HG03060 (cell line): ENCODE measurements at regions not wholly inside any gene's neighbourhood (a gene's known extent, or its start where the extent isn't known, plus 50 kb on each side); places are given as distances from the start of the nearest gene placed in this dataset.

Experiments used
- ATAC-seq: cut with Tn5 transposase; IDR thresholded peaks from one replicate; pipeline ENCODE4 v1.9.1; 2021; ENCODE audit warnings: low read depth, moderate number of reproducible peaks; ENCODE audit not compliant: unreplicated experiment

DNA sequence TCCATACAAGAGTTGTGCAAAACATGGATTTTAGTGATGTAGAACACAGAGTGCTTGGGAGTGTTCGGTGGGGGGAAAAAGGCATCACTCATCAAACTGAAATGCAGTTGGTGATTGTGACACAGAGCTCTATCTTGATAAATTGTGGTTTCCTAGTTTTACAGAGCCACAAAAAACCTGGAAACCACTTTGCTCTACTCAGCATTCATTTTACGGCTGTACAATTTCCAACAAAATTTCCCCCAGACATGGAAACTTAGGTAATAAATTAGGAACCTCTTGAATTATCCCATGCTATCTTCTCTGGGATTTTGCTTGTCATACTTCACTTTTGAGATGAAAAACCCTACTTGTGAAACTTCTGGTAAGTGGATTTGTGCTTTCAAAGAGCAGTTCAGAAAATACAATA, 614.9 kb upstream of the FZD8 start:
- no peak for ATAC-seq

DNA sequence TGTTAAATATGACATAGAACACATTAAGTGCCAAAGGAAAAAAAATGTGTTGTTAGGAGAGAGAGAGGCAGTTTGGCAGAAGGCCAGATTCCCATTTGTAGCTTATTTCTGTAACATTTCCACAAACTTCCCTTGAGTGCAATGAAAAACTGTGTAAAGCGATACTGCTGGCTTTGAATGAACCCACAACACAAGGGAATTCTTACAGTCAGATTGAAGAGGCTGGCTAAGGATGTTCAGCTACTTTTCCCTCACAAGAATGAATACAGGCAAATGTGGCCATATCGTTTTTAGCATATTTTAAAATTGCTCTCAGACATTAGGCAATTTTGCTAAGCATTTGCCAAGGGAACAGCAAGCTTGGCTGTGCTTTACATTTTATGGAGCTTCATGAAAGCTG, 614.1 kb upstream of the FZD8 start:
- no peak for ATAC-seq

DNA sequence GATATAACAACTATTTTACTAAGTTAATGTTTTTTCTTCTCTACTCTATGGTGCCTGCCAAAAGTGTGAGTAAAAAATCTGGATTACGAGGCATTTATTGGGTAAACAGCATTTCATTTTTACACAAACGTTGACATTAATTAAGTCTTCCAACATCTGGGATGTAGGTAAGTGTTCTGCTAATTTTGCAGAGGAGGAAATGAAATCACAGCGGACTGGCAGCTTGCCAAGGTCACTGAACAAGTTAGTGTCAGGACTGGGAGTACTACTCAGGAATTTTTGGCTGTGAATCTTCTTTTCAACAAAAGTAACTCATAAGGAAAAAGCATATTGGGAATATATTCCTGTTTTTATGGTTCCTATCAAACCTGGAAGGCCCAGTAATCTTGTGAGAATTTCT, 612.1 kb upstream of the FZD8 start:
- ATAC-seq = no peak

DNA sequence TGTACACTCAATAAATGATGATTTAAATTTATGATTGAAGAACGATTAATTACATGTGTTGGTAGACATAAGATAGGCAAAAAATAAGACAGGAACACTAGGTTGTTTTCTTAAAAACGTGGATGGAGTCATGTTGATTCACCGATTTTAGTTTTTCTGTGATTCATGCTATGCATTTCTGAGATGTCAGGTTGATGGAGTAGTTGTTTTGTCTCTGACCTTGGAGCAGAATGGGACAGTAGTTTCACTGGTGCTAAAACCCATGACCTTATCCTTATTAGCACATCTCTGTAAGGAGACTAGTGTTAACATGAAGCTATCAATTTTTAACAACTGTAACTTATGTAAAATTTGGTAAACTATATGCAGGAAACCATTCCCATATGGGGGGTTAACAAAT, 611.6 kb upstream of the FZD8 start:
- ATAC-seq = no peak

DNA sequence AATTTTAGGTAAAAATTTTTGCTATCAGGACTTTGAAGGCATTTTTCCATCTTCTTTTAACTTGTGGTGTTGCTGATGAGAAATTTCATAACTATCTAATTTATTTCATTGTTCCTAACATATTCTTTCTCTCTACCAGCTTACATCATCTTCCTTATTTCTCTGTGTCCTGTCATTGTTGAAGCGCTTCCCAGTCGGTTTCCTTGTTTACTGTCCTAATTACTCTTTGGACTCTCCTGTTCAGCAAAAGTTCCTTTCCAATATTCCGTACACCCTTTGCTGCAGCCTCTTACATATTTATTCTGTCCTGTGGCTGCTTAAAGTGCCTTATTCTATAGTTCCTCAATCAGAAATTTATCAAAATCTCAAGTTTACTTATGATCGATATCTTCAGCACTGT, 609.0 kb upstream of the FZD8 start:
- no peak for ATAC-seq

DNA sequence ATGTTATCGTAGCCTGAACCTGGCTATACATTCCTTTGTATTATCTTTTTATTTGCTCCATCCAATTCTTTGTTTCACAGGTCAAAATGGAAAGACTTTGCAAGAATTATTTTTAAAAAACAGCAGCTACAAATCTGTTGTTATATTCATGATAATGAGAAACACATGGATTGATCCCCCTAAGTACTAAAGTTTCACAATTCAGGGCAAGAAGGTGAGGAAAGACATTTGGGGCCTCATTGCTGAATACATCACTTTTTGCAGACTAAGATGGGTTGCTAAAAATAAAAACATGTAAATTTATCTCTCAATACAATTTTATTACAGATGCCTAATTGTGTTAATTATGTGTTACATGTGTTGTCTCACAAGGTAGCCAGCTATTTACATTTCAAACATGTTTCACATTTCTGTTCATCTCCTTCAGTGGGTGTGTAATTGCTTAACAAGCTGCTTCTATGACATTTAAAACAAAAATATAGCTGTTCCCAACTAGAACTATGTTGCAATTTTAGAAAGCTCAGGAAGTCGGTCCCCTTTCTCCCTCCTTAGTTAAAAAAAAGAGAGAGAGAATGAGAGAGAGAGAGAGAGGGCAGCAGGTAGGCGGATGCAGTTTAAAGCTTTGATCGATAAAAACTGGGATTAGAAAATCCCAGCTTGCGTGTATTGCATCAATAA, 606.3 kb upstream of the FZD8 start:
- ATAC-seq = no peak

DNA sequence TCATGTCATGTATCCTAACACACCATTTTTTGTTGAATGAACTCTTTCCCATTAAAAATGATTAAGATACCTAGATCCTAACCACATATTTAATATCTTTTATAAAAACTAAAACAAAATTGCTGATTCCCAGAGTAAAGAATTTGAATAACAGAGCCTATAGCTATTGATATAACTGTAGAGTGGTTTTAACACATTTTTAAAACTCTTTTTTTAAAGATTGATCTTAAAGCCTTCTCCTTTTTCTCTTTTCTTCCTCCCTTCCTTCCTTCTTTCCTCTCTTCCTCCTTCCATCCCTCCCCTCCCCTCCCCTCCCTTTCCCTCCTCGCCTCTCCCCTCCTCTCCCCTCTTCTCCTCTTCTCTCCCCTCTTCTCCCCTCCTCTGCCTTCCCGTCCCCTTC, 605.4 kb upstream of the FZD8 start:
- no peak for ATAC-seq

DNA sequence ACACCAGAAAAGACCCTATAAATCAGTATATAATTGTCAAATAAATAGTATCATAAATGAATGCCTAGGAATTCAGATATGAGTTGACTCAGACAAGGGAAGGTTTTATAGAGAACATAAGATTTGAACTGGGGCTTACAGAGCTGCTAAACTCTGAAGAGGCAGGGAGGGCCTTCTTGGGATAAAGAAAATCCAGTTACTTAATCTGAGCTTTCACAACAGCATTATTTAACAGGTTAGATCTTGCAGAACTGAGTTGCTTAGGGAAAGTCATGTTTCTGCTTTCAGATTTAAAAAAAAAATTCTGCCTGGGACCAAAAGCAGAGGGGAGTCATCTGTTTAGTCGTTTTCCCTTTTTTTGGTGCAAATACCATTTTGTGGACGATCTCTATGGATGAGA, 594.8 kb upstream of the FZD8 start:
- no peak for ATAC-seq

DNA sequence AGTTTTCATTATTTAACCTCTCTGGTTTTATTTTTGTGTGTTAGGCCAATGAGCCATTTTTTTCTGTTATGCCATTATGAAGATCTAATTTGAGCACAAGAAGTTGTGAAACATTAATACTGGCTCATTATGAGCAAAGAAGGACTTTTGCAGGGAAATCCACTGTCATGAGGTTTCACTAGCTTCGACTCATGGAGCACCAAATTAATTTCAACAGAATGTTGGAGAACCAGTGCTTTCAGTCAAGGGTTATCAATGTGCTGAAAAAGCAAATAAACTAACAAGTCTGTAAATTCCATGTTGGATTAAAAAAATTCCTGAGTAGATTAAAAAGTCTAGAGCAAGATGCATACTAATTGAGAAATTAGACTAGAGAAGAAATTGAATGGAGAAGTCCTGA, 594.2 kb upstream of the FZD8 start:
- ATAC-seq = no peak

DNA sequence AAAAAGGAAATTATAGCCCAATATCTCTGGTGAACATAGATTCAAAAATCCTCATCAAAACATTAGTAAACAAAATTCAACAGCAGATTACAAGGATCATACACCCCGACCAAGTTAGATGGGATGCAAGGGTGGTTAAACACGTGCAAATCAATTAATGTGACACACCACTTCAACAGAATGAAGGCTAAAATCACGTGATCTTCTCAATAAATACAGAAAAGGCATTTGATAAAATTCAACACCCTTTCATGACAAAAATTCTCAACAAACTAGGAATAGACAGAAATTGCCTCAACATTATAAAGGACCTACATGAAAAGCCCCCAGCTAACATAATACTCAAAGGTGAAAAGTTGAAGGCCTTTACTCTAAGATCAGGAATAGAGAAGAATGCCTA, 590.8 kb upstream of the FZD8 start:
- ATAC-seq = no peak

DNA sequence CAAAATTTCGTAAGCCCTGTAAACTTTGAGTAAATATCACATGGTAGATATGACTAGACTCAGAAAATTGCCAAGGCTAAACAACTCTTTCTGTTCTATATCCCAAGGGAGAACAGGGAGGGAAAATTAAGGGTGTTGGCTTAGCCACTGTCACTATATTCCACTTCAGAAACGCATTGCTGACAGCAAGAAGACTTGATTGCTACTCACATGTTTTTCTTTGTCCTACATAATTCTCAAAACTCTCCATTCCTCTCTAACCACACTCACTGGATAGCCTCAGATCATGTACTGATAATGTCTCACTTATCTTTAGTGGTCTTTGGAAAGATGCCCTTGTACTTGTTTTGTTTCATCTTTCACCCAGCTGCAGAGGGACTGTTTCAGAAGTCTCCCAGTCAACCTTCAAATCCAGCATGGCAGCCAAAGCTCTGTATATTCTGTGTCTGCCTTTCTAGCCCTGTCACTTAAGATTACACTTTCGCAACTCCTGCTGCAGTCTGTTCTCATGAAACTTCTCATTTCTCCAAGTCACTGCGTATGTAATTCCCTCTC, 582.4 kb upstream of the FZD8 start:
- no peak for ATAC-seq

DNA sequence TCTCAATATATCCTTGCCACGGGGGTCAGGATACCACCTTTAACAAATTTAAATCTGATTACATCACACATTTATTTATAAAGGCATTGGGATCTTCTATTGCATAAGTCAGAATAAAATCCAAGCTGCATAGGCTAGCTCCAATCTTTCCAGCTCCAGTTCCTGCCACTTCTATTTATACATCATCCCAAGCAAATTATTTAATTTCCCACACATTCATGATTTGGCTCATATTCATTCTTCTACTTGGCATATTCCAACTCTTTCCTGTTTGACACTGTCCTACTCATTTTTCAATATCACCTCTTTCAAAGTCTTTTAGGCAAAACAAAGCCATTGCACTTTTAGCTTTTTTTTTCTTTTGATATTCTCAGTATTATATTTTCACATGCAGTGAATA, 579.0 kb upstream of the FZD8 start:
- no peak for ATAC-seq

DNA sequence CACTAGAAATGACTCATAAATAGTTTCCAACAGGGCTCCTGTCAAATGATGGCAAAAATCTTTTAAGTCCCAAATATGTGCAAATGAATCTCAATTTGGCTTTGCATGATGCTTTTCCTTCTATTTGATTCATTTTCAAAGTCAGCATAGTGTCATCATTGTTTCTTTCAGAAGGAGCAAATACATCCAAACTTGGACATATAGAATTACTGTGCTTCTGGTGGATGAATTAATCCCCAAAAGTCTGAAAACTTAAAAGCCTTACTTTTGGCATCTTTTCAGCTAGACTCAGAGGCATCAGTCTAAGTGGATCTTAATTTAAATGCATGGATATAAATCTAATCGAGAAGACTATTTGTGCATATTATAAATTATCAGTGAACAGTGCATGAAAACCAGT, 578.1 kb upstream of the FZD8 start:
- ATAC-seq = no peak

DNA sequence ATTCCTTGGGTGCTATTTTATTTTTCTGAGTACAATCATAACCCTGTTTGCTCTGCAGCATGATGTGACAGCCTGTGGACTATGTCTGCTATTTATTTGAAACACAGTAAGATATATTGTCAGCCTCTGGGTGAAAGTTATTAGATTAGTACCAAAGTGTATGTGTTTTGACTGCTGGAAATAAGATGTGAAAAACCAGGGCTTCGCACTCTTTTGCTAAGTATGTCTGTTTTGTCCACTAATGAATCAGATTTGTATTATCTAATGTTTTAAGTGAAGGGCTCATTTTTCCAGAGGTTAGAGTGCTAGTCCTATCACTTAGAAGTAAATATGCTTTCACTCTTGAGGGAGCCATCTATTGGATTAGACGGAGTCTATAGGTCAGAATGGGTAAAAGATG, 569.8 kb upstream of the FZD8 start:
- no peak for ATAC-seq

DNA sequence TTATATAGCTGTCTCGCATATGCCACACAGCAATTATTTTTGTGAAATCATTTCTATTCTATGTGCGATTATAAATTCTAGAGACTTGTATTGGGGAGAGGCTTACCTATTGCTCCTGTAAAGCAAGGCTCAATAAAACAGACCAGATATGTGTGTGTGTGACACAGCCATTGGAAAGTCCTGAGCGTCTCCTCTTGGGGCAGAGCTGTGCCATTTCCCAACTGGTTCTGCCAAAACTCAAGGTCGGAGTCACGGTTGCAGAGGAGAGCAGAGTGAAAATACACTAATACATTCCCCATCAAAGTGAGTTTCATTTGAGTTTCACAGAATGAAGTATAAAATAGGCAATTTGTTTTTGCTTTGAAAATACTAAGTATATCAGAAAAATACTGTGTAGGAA, 567.4 kb upstream of the FZD8 start:
- no peak for ATAC-seq

DNA sequence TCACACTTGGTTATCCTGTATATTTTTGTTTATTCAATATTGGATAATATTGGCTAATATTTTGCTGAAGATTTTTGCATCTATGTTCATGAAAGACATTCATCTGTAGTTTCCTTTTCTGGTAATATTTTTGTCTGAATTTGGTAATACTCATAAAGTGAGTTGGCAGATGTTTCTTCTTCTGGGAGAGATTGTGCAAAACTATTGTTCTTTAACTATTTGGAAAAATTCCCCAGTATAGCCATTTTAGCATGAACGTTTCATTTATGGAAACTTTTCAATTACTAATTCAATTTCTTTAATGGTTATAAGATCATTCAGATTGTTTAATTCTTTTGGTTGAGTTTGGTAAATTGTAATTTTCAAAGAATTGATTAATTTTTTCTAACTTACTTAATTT, 560.8 kb upstream of the FZD8 start:
- no peak for ATAC-seq

DNA sequence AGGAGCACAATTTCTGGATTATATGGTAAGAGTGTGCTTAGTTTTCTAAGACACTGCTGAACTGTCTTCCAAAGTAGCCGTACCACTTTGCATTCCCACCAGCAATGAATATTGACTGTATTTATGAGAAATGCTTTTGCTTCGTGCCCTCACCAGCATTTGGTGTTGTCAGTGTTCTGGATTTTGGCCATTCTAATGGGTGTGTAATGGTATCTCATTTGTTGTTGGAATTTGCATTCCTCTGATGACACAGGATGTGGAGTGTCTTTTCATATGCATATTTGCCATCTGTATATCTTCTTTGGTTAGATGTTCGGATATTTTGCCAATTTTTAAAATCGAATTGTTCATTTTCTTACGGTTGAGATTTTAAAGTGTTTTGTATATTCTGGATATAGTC, 558.5 kb upstream of the FZD8 start:
- ATAC-seq = no peak

DNA sequence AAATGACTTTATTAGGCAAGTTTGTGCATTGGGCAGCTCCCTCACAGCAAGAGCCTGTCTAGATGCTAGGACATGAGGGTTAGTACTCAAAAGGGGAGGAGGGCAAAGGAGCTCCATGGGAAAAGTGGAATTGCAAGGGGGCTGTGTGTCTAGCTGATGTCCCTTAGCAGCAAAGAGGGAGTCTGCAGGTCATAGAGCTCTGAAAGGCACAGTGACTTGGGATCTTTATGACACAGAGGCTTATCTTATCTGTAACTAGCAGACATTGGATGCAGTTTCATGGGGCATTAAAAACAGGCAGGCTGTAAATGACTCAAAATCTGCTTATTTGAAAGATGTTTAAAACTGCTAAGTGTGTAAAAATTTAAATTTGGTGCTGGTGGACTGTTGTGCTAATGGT, 556.2 kb upstream of the FZD8 start:
- no peak for ATAC-seq

DNA sequence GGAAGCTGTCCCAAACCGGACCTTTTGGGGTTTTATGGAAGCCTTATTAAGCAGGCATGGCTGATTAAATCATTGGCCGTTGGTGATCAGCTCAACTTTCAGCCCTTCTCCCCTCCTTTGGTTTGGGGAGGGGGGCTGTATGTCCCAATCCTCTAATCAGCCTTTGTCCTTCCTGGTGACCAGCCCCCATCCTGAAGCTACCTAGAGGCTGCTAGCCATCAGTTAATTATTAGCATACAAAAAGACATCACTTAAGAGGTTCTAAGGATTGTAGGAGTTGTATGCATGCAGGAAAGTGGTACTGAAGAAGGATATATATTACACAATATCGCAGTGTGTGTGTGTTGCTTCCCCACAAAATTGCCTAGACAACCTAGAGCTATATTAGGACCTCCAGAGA, 553.3 kb upstream of the FZD8 start:
- ATAC-seq = no peak

DNA sequence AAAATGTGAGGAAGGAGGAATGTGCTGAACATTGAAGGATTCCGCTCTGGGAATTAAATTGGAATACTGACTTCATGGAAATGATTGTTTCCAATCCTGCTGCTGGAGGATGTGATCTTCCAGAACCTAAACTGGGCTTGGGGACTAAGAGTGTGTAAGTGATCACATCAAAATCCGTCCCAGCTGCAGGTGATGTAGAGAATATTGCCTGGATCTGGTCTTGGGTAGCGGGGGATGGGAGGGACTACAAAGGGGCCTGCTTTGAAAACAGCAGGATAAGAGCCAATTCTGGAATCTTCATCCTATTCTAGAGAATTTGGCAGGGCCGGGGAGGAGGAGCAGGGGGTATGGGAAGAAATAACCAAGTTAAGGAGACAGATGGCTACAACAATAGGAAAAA, 552.2 kb upstream of the FZD8 start:
- no peak for ATAC-seq

DNA sequence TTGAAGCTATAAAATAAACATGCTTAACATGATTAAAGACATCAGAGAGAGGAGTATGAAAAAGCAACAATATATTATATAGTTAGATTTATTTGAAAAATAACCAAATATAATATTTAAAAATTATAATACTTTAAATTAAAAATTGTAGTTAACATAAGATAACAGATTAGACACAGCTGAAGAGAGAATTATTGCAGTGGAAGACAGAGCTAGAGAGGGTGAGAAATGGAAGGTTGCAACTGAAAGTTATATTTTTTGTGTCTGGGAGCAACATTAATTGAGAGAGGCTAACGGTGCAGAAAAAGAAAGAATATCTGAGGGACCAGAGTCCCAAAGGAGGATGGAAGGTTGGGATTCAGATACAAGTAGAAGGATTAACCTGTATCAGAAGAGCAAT, 548.9 kb upstream of the FZD8 start:
- no peak for ATAC-seq

DNA sequence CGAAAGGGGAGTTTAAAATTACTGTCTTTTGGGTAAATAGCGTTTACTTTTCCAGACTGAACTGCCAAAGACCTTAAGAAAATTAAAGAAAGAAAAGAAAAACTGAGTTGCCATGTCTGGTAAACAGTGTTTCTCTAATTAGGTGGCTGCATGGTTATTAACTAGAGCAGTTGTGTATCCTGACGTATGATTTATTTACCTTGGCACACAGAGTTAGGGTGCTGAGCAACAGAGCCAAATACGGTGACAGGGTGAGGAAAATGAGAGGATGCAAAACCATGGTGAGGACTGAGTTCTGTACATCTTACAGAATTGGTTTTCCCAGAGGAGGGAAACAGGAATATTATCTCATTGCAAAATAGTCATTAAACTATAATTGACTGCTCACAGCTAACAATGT, 546.4 kb upstream of the FZD8 start:
- no peak for ATAC-seq

DNA sequence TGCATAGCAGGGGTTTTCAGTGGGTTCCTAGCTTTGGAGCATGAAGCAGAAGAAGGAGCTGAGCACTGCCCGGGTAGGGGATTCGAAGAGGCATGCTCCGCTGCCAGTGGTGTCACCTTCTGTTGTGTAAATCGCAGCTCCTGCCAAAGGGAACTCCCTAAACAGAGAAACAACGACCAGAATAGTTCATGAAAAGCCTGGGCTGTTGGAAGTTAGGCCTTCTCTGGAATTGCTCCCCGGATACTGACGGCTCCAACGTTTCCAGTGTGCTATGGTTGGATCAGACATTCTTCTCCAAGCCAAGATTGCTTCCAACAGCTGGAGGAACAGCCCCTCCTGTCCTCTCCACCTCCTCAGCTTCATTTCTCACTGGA, 546.0 kb upstream of the FZD8 start:
- ATAC-seq = no peak
